AG09319 (cell line): ENCODE measurements at regions not wholly inside any gene's neighbourhood (a gene's known extent, or its start where the extent isn't known, plus 50 kb on each side); places are given as distances from the start of the nearest gene placed in this dataset.

Experiments
- DNase-seq: peaks from one replicate; pipeline ENCODE4 v3.0.0-alpha.2; 2010; ENCODE audit warnings: low read depth; ENCODE audit errors: extremely low read depth
- CTCF ChIP-seq: IDR thresholded peaks from 2 replicates; pipeline ENCODE4 v1.5.1; 2011; ENCODE audit warnings: low read depth, mild to moderate bottlenecking, inconsistent platforms, low read length, moderate library complexity

GRCh38 chr16:65772134-65772732 is 594.3 kb upstream of the CDH5 start:
- TF ChIP-seq CTCF, result no peak
- DNase-seq, result no peak

- DNase-seq, result no peak
- TF ChIP-seq CTCF, result no peak
These were observed 594.8 kb upstream of the CDH5 start for GRCh38 chr16:65771707-65772106.

- no peak for DNase-seq
- no peak for TF ChIP-seq CTCF
These were observed 595.7 kb upstream of the CDH5 start for GRCh38 chr16:65770752-65771151.

DNA sequence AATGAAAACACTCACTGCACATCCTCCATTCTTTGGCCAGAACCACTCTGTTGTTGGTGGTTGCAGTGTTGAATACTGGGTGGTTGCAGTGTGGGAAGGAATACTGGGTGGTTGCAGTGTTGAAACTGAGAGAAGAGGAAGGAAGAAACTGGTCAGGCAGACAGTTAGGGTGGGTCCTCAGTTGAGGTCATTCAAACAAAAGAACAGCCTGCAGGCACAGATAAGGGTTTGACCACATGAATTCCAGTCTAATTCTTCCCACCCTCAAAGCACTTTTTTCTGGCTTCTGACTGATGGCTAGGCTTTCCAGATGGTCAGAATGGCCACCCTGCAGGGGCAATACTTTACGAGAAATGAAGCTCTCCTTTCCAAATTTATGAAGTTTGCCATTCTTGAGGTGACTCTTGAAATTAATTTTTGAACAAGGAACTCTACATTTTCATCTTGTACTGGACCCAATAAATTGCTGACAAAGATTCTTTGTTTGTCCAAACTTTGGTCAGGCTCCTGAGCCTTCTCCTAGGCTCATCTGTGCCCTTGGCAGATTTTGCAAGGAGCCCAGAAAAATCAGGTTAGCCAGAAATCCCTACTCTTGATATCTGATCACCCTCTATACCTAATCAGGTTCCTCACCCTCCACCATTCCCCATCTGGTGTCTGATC is 596.6 kb upstream of the CDH5 start:
- no peak for DNase-seq
- TF ChIP-seq CTCF, result no peak

- TF ChIP-seq CTCF, result no peak
- no peak for DNase-seq
These were observed 597.4 kb upstream of the CDH5 start for GRCh38 chr16:65769055-65769465.

DNA sequence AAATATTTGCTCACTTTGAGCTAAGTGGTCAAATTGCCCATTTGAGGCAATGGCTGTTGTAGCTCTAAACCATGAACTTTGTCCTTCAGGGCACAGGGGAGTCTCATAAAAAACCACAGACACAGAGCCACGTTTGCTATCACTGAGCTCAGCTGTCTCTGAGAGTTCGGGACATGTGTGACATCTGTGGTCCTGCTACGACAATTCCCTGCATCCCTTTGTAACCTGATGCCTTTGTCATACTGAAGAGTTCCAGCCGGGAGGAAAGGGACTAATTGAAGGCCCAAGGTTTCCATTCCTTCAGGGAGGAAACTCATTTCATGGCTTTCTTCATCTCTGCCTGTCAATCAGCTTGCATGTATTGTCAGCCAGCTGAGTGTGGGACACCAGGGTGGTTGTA is 599.4 kb upstream of the CDH5 start:
- no peak for DNase-seq

More for the DNA sequence above, 599.4 kb upstream of the CDH5 start:
- TF ChIP-seq CTCF, result no peak
